GM23248 (cell line): ENCODE measurements at regions not wholly inside any gene's neighbourhood (a gene's known extent, or its start where the extent isn't known, plus 50 kb on each side); places are given as distances from the start of the nearest gene placed in this dataset.

ENCODE experiments used
- DNase-seq: peaks from one replicate; pipeline ENCODE4 v3.0.0-alpha.2; 2015
- H2AFZ ChIP-seq: fragments of 200-600 bp; sonication (generic); 2 replicates; pipeline ENCODE4 v1.6.1; 2016; ENCODE audit warnings: antibody characterized with exemption
- H3F3A ChIP-seq: fragments of 200-600 bp; sonication (generic); 2 replicates; pipeline ENCODE4 v1.6.1; 2016; ENCODE audit warnings: mild to moderate bottlenecking, antibody characterized with exemption, mixed run types; ENCODE audit not compliant: insufficient read depth
- H3K27ac ChIP-seq: fragments of 200-600 bp; sonication (generic); 2 replicates; pipeline ENCODE4 v1.5.1; 2016; ENCODE audit warnings: mild to moderate bottlenecking
- H3K27me3 ChIP-seq: fragments of 200-600 bp; sonication (generic); replicated peaks from 2 replicates; pipeline ENCODE4 v1.6.1; 2016; ENCODE audit warnings: mild to moderate bottlenecking; ENCODE audit not compliant: insufficient read depth
- H3K36me3 ChIP-seq: fragments of 200-600 bp; sonication (generic); 2 replicates; pipeline ENCODE4 v1.6.1; 2016; ENCODE audit warnings: low read depth, mild to moderate bottlenecking
- H3K4me1 ChIP-seq: fragments of 200-600 bp; sonication (generic); 2 replicates; pipeline ENCODE4 v1.6.1; 2016; ENCODE audit warnings: mild to moderate bottlenecking; ENCODE audit not compliant: insufficient read depth
- H3K4me2 ChIP-seq: fragments of 200-600 bp; sonication (generic); one replicate; pipeline ENCODE4 v1.6.1; 2016; ENCODE audit warnings: mild to moderate bottlenecking; ENCODE audit not compliant: unreplicated experiment
- H3K4me3 ChIP-seq: fragments of 200-600 bp; sonication (generic); 2 replicates; pipeline ENCODE4 v1.5.1; 2016; ENCODE audit warnings: mild to moderate bottlenecking
- H3K79me2 ChIP-seq: fragments of 200-600 bp; sonication (generic); 2 replicates; pipeline ENCODE4 v1.6.1; 2016; ENCODE audit warnings: mild to moderate bottlenecking; ENCODE audit not compliant: insufficient read depth
- H3K9ac ChIP-seq: fragments of 200-600 bp; sonication (generic); 2 replicates; pipeline ENCODE4 v1.6.1; 2016; ENCODE audit warnings: mild to moderate bottlenecking
- H3K9me2 ChIP-seq: fragments of 200-600 bp; sonication (generic); 2 replicates; pipeline ENCODE4 v1.6.1; 2016; ENCODE audit warnings: mixed run types, mild to moderate bottlenecking, moderate library complexity; ENCODE audit not compliant: insufficient read depth
- H3K9me3 ChIP-seq: fragments of 200-600 bp; sonication (generic); one replicate; pipeline ENCODE4 v1.6.1; 2017; ENCODE audit warnings: low read depth
- H4K20me1 ChIP-seq: fragments of 200-600 bp; sonication (generic); 2 replicates; pipeline ENCODE4 v1.6.0; 2016; ENCODE audit not compliant: insufficient read depth
- EZH2 ChIP-seq: fragments of 200-600 bp; sonication (generic); IDR thresholded peaks from 2 replicates; pipeline ENCODE4 v1.6.1; 2018; ENCODE audit warnings: antibody characterized with exemption, mild to moderate bottlenecking; ENCODE audit not compliant: insufficient read depth, poor library complexity, severe bottlenecking
- EZH2phosphoT487 ChIP-seq: fragments of 200-600 bp; sonication (generic); IDR thresholded peaks from 2 replicates; pipeline ENCODE4 v1.6.1; 2018; ENCODE audit warnings: antibody characterized with exemption, moderate library complexity, mild to moderate bottlenecking, low read depth; ENCODE audit not compliant: insufficient read depth
- WGBS, 2 experiments: methylation state at CpG; one replicate each; pipeline ENCODE4 v1.1.6; 2015 to 2017; ENCODE audit warnings: low lambda C conversion rate in 2 of 2, low coverage in 1 of 2; ENCODE audit errors: missing lambda C conversion rate in 2 of 2; 5-methylcytosine and 5-hydroxymethylcytosine counted together
- in situ Hi-C: fragments of 300-500 bp; cut with MboI; formaldehyde crosslinking; loops from 2 replicates; pipeline ENCODE4 v1.15.0; 2020

DNA sequence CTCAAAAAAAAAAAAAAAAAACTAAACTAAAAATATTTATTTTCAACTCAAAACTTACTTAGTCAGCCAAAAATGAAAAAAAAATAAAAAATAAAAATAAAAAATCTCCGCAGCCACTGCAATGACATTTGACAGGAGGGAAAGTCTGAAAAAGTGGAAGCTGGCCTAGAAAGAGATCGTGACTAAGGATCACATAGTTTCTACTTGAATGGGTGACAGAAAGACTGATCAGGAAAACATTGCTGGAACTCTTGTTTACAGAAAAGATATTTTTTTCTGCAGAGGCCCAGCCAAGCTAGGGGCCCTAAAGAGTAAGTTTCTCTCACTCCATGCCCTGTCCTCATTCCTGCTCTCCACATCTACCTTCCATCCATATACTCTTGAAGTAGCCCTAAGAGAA lies 92.8 kb upstream of the KCND2 start:
- peak; percentile 28 for DNase-seq
- no peak overlapping the region for H3K27ac ChIP-seq
- H2AFZ ChIP-seq: peak overlapping the region; percentile 45; the same call in 1 of the 2 replicates

DNA sequence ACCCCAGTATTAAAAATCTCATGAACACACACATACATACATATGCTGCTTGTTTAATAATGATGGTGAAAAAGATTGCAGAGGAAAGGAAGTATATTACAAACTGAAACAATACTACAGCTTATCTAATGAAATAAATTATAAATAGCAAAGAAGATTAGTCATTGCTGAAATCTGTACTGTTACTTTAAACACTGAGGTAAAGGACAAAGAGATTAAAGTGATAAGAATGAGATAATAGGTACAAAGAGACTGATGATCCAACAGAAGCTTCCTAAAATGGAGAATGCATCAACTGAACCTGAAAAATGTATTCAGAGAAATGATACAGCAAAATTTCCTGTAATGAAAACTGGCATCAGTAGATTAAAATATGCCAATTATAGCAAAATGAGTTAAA lies 91.5 kb upstream of the KCND2 start:
- no peaks in the 10 kb centered on the region for H3K36me3 ChIP-seq
- in situ Hi-C loops: no loop called here
- no peak overlapping the region for H3K4me3 ChIP-seq
- no peaks in the 10 kb centered on the region for H3K27me3 ChIP-seq
- no peak overlapping the region for H3K9ac ChIP-seq
- TF ChIP-seq EZH2phosphoT487: no peak
- TF ChIP-seq EZH2: no peak
- no peak overlapping the region for H3K4me2 ChIP-seq
- H3K79me2 ChIP-seq: no peaks in the 10 kb centered on the region
- peaks cover 3% of the 10 kb centered on the region; the same call in 1 of the 2 replicates for H3K4me1 ChIP-seq
- DNase-seq: no peak
- no peaks in the 10 kb centered on the region for H3K9me2 ChIP-seq
- H4K20me1 ChIP-seq: no peaks in the 10 kb centered on the region
- no peaks in the 10 kb centered on the region for H3F3A ChIP-seq
- no peak overlapping the region for H3K27ac ChIP-seq
- no peaks in the 10 kb centered on the region for H3K9me3 ChIP-seq
- no peak overlapping the region for H2AFZ ChIP-seq

More for the DNA sequence above, 92.8 kb upstream of the KCND2 start:
- no peaks in the 10 kb centered on the region for H3K9me2 ChIP-seq
- H3K4me3 ChIP-seq: no peak overlapping the region
- no peak overlapping the region for H3K9ac ChIP-seq
- no peak overlapping the region for H3K4me2 ChIP-seq
- 25 to 29% methylated on average over 2 of the region's 2 CpGs for WGBS, 2 experiments
- TF ChIP-seq EZH2phosphoT487 (no peak), EZH2 (no peak)
- no peaks in the 10 kb centered on the region for H3F3A ChIP-seq
- no peaks in the 10 kb centered on the region for H3K27me3 ChIP-seq
- in situ Hi-C loops: no loop called here
- H3K4me1 ChIP-seq: peaks cover 3% of the 10 kb centered on the region; the same call in 1 of the 2 replicates
- no peaks in the 10 kb centered on the region for H3K9me3 ChIP-seq
- H4K20me1 ChIP-seq: no peaks in the 10 kb centered on the region
- no peaks in the 10 kb centered on the region for H3K79me2 ChIP-seq
- H3K36me3 ChIP-seq: no peaks in the 10 kb centered on the region

DNA sequence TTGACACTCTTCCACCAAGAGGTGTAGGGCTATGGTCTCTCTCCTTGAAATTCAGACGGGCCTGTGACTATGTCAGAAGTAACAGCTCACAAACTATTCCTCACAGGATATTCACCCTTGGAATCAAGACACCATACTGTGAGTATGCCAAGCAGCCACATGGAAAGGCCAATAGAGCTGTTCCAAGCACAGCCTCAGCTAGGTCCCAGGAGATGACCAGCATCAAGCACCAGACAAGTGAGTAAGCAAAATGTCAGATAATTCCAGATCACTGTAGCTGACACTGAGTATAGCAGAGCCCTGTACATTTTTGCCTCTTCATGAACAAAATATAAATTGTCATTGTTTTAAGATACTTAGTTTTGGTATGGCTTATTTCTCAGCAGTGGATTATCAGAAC lies 88.1 kb upstream of the KCND2 start:
- Histone ChIP-seq H3K9ac (no peak overlapping the region), H3F3A (no peaks in the 10 kb centered on the region), H3K9me3 (no peaks in the 10 kb centered on the region), H3K36me3 (no peaks in the 10 kb centered on the region), H3K4me1 (peaks cover 3% of the 10 kb centered on the region; the same call in 1 of the 2 replicates), H2AFZ (no peak overlapping the region), H3K9me2 (no peaks in the 10 kb centered on the region), H3K4me2 (no peak overlapping the region), H3K27me3 (no peaks in the 10 kb centered on the region), H3K27ac (no peak overlapping the region), H3K79me2 (no peaks in the 10 kb centered on the region), H4K20me1 (no peaks in the 10 kb centered on the region), H3K4me3 (no peak overlapping the region)
- in situ Hi-C loops: no loop called here
- 0% methylated on average over 1 of the region's 1 CpG for WGBS, 2 experiments
- no peak for TF ChIP-seq EZH2
- no peak for TF ChIP-seq EZH2phosphoT487
- peak; percentile 9 for DNase-seq

DNA sequence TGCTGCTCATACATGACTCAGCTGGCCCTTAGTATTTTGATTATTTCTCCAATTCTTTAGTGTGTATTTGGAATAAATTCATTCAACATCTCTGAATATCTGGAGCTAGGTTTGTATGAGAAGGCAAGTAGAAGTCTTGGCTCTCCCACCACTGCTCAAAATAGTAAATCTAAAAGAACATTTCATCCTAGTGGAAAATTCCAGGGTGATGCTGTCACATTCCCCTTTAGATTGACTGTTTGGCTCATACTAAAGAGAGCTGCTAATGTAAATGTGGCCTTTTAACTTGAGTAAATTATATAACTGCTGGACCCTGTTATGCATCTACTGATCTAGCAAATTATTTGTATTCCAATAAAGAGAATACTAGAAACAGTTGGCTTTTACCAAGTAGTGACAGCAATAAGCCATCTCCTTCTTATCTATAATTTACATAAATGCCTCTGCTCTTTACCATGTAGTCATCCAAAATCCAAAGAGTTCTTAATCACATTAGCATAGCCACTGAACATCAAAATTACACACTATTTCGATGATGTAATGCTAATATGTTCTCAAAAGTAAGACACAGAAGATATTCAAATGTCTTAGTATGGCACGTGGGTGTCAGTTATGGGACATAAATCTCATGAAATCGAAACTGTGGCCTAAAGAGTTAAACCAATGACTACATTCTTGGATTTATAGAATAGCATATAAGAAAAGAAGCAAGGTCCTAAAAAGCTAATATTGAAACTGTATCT lies 86.9 kb upstream of the KCND2 start:
- no peaks in the 10 kb centered on the region for H3K79me2 ChIP-seq
- H3K9me3 ChIP-seq: no peaks in the 10 kb centered on the region
- H3K9ac ChIP-seq: no peak overlapping the region
- no peak overlapping the region for H3K4me2 ChIP-seq
- peak; percentile 12 for DNase-seq
- no peaks in the 10 kb centered on the region for H3K4me1 ChIP-seq
- H3K36me3 ChIP-seq: no peaks in the 10 kb centered on the region
- WGBS, 2 experiments: 42 to 54% methylated on average over 3 of the region's 3 CpGs
- H3K27ac ChIP-seq: no peak overlapping the region
- in situ Hi-C loops: no loop called here
- H2AFZ ChIP-seq: no peak overlapping the region
- no peak for TF ChIP-seq EZH2phosphoT487
- TF ChIP-seq EZH2: no peak
- no peak overlapping the region for H3K4me3 ChIP-seq
- H3K9me2 ChIP-seq: no peaks in the 10 kb centered on the region
- H3K27me3 ChIP-seq: no peaks in the 10 kb centered on the region
- H3F3A ChIP-seq: no peaks in the 10 kb centered on the region
- H4K20me1 ChIP-seq: no peaks in the 10 kb centered on the region
